K562 (cell line): ENCODE measurements at regions not wholly inside any gene's neighbourhood (a gene's known extent, or its start where the extent isn't known, plus 50 kb on each side); places are given as distances from the start of the nearest gene placed in this dataset.

Experiments
- HDGF ChIP-seq: fragments of 450-650 bp; IDR thresholded peaks from 2 replicates; pipeline ENCODE4 v1.6.1; 2016
- SAP30 ChIP-seq: fragments of 200-600 bp; sonication (generic); IDR thresholded peaks from 2 replicates; pipeline ENCODE4 v1.6.1; 2012; ENCODE audit warnings: borderline replicate concordance, low read depth, mild to moderate bottlenecking, moderate library complexity, low read length, control low read depth, inconsistent platforms; ENCODE audit not compliant: insufficient read depth, poor library complexity, severe bottlenecking
- SREBF2 ChIP-seq: sonication (generic); formaldehyde crosslinking; IDR thresholded peaks from 2 replicates; pipeline ENCODE4 v1.4.0; 2020; ENCODE audit warnings: mild to moderate bottlenecking, missing genetic modification reagents
- USF2 ChIP-seq: sonication (generic); formaldehyde crosslinking; IDR thresholded peaks from 2 replicates; pipeline ENCODE4 v1.5.0; 2020; ENCODE audit warnings: missing genetic modification reagents
- ZC3H11A ChIP-seq: IDR thresholded peaks from 2 replicates; pipeline ENCODE4 v1.6.1; 2012; ENCODE audit warnings: low read depth, low read length, improper control_type of control experiment
- TF ChIP-seq, protein P1 (sequence below), 3 experiments: IDR thresholded peaks in 2 of 3; conservative IDR thresholded peaks in 1 of 3; 2 replicates each; pipeline ENCODE4 v1.5.1; 2011 to 2012; ENCODE audit warnings: low read length in 3 of 3, mild to moderate bottlenecking in 3 of 3, control low read depth in 2 of 3, improper control_type of control experiment in 1 of 3, inconsistent platforms in 1 of 3, low read depth in 1 of 3, mixed read lengths in 1 of 3, moderate library complexity in 1 of 3; ENCODE audit not compliant: insufficient read depth in 2 of 3

- TF ChIP-seq HDGF (no peak), ZC3H11A (no peak), SREBF2 (CRISPR knock-in tag) (no peak), USF2 (CRISPR knock-in tag) (no peak), SAP30 (no peak)
- TF ChIP-seq, protein P1, sequence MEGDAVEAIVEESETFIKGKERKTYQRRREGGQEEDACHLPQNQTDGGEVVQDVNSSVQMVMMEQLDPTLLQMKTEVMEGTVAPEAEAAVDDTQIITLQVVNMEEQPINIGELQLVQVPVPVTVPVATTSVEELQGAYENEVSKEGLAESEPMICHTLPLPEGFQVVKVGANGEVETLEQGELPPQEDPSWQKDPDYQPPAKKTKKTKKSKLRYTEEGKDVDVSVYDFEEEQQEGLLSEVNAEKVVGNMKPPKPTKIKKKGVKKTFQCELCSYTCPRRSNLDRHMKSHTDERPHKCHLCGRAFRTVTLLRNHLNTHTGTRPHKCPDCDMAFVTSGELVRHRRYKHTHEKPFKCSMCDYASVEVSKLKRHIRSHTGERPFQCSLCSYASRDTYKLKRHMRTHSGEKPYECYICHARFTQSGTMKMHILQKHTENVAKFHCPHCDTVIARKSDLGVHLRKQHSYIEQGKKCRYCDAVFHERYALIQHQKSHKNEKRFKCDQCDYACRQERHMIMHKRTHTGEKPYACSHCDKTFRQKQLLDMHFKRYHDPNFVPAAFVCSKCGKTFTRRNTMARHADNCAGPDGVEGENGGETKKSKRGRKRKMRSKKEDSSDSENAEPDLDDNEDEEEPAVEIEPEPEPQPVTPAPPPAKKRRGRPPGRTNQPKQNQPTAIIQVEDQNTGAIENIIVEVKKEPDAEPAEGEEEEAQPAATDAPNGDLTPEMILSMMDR (IDR thresholded peaks at IDR 0.05 in 2 of 3, conservative IDR thresholded peaks at IDR 0.05 in 1 of 3; ENCODE audit: insufficient read depth in 2 of 3, low read depth in 1 of 3, low read length in 3 of 3), result no peak
Observed at GRCh38 chr1:229205854-229206253, 65.1 kb upstream of the RAB4A start.
